Stimulated activated CD8-positive, alpha-beta memory T cell treated with anti-CD3 and anti-CD28 coated beads, Interleukin-7, amount 100 ng/mL, for 4 hours (primary cell): ENCODE measurements at regions not wholly inside any gene's neighbourhood (a gene's known extent, or its start where the extent isn't known, plus 50 kb on each side); places are given as distances from the start of the nearest gene placed in this dataset.
"Not testable (repeated sequence)": the region's sequence is repeated elsewhere in the genome, so short reads cannot be mapped to it uniquely, and the experiment has no call there.

Experiments
- DNase-seq, 2 donors: peaks; one replicate each; pipeline ENCODE4 v3.0.0-alpha.2; 2020; ENCODE audit warnings: low read depth in 2 of 2

- not testable (repeated sequence) for DNase-seq
Observed at GRCh38 chr13:86253497-86253896, 454.3 kb upstream of the SLITRK6 start.

DNA sequence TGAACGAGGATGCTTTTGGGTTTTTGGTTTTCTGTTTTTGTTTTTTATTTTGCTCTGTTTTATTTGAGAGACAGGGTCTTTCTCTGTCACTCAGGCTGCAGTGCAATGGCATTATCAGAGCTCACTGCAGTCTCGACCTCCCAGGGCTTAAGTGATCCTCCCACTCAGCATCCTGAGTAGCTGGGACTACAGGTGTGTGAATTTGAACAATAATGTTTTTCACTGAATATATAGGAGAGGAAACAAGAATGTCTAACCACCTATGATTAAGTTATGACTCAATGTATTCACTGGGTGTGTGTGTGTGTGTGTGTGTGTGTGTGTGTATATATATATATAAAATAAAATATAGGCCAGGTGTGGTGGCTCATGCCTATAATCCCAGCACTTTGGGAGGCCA lies 456.6 kb upstream of the SLITRK6 start:
- DNase-seq: not testable (repeated sequence)

DNA sequence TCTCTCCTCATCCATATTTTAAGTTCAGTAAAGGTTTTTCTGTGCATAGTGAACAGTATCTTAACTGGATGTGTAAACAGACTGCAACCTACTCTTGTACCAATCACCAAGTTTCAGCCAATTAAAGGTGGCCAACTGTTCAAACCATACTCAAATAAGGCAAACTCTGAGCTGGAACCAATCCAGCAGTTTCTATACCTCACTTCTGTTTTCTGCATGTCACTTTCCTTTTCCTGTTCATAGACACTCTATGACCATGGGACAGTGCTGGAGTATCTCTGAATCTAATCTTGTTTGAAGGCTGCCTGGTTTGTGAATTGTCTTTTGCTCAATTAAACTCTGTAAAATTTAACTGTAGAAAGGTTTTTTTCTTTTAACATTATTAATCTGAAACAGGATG lies 470.3 kb upstream of the SLITRK6 start:
- DNase-seq: no peak

DNA sequence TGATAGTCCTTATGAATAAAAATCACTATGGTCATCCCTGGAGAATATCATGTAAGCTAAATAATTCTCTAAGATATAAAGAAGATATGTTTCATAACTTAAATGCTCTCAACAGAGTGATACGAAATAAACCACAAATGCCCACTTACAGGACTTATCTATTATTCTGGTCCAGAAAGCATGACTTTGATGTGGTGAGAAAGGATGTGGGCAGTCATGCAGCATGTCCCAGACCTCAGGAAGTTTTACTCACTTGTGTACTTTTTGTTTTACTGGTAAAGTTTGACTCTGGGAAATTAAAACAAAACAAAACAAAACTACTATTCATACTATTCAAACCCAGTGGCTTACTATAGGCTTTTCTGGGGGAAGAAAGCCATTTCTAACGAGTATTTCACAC lies 483.2 kb upstream of the SLITRK6 start:
- no peak for DNase-seq

GRCh38 chr13:86283031-86283430 lies 483.8 kb upstream of the SLITRK6 start:
- no peak for DNase-seq

DNA sequence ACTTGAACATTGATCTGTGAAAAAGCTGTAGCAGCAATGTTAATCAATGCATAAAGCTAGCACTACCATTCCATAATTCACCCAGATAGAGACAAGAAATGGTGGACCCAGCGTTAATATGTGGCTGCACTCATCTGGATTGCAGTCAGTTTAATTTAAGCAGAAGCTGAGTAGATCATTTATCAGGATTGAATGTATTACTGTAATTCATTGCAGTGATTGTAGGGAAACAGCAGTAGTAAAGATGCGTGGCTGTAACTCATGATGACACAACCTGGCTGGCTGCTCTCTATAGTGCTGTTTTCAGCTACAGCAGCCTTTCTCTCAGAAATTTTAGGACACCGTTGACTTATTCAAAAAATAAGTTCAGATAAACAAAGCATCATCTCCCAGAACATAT lies 499.5 kb upstream of the SLITRK6 start:
- no peak for DNase-seq

DNA sequence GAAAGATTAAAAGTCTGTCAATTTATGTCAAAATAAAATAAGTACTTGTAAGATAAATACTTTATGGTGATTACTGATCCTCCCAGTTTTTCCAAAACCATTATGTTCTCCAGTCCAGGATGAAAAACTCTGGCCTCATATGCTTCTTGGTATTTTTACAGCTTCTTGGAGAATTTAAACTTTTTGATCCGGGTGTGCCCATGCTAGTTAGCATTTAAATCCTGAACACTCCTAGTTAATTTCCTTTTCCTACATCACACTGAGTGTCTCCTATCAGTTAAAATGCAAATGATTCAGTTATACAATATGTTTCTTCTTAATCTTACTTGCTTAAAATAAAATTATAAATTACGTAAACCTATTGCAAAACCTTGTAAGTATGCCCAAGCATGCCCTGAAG lies 499.9 kb upstream of the SLITRK6 start:
- DNase-seq: no peak

DNA sequence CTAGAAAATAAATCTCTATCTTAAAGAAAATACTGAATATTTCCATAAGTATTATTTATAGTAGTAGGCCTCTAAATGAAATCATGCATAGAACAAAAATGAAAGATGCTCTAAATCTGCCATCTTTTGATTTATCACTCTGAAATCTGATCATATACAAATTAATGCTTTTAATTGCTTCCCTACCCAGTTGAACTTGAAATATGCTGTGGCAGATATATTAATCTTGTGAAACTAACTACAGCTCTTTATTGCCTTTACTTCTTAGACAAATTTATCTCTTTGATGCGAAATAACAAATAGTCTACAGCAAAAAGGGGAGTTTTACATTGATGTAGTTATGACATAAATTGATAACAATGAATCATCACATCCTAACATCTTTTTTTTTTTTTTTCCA lies 510.7 kb upstream of the SLITRK6 start:
- DNase-seq: no peak

- no peak for DNase-seq
Observed at GRCh38 chr13:86313421-86313820, 514.2 kb upstream of the SLITRK6 start.

DNA sequence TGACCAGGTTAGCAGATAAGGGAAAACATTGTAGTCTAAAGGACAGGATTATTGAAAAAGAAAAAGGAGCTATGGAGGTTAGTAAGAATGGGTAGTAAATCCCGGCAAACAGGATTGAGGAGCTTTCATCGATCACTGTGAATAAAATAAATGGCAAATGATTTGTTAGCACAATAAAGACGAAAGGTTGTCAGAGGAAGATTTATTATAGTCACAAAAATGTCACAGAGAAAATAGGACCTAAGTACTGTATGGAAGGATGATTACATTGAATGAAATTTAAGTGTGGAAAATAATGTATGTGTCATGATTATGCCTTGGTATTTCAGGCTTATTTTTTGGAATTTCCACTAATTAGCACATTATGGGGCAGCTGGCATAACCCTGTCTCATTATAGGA lies 519.2 kb upstream of the SLITRK6 start:
- no peak for DNase-seq

DNA sequence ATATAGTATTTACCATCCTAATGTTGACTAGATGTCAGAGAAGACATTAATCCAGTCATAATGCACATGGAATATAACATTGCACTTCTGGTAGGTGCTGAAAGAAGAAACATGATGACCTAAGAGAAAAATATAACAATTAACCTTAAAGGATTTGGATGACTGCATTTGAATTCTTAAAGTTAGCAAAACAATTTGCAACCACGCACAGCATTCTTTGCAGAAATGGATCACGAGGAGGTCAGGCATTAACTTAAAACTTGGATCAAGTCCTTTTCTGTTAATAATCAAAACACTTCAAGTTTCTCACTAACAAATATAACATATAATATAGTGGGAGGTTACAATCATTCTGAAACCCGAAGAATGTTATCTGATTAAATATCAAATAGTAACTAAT lies 525.0 kb upstream of the SLITRK6 start:
- DNase-seq: no peak

- no peak for DNase-seq
Observed at GRCh38 chr13:86355301-86355700, 556.1 kb upstream of the SLITRK6 start.

GRCh38 chr13:86357106-86357505 lies 557.9 kb upstream of the SLITRK6 start:
- no peak for DNase-seq

DNA sequence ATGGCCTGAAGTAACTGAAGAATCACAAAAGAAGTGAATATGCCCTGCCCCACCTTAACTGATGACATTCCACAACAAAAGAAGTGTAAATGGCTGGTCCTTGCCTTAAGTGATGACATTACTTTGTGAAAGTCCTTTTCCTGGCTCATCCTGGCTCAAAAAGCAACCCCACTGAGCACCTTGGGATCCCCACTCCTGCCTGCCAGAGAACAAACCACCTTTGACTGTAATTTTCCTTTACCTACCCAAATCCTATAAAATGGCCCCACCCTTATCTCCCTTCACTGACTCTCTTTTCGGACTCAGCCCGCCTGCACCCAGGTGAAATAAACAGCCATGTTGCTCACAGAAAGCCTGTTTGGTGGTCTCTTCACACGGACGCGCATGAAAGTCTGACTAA lies 564.5 kb upstream of the SLITRK6 start:
- DNase-seq: not testable (repeated sequence)

GRCh38 chr13:86368924-86369323 lies 569.7 kb upstream of the SLITRK6 start:
- no peak for DNase-seq

GRCh38 chr13:86377451-86377850 lies 578.2 kb upstream of the SLITRK6 start:
- no peak for DNase-seq

DNA sequence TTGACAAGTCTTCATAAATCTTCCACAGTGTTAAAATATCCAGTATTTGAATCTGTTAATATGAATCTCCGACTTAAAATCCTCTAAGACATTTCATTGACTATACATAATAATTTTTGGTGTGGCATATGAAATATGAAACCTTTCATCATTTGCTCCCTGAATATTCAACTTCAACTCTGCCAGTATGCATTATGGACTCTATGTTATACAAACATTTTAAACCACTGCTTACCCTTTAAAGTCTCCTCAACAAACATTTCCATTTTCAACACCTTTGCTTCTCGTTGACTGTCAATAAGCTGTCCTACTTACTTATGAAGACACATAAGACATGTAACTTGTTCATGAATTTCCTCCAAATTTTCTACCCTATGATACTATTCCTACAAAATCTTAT lies 579.4 kb upstream of the SLITRK6 start:
- DNase-seq: no peak

DNA sequence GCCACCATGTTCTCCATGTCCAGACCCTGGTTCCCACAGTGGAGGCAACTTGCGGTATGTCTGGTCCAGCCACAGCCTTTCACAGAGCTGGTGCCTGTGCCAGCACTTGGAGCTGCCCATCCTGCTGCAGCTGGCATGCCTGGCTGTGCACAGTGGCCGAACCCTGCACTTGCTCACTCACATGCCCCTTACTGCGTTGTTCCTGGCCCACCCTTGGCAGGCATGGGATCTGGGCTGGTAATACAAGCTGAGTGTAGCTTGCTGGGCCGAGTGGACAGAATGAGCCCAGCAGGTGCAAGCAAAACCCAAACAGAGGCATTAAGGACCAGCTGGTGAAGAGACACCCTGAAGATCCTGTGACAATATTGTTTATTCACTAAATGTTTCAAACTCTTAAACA lies 583.9 kb upstream of the SLITRK6 start:
- no peak for DNase-seq

DNA sequence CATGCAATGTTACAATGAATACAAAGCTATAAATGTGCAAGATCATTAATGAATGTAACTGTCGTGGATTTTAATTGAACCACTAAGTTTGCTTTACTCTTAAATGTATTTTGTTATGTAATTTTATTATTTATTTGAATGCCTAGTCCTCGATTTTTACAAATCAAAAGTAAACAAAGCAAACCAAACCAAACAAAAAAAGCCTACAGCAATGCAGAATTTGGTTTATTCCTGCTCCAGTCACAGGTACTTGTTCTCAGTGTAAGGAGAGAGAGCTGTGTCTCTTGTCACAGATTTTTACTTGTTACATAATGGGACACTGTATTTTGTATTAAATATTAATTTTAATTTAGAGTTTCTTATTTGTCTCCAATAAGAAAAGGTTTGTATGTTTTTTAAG lies 584.3 kb upstream of the SLITRK6 start:
- no peak for DNase-seq

DNA sequence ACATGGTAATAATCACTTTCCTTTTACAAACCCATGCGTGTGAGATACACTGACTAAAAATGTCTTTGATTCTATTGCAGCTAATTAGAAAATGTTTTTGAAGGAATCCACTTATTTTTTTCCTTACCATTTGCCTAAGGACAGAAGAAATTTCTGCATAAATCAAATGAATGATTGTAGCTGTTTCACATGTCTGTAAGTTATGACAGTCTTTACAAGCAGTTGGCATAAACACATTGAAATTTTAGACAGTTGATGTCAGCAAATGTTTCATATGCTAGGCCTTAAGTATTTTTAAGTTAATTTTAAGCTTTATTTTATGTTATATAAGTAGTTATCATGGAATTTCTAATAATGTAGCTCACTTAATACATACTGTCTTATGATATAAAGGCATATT lies 598.4 kb upstream of the SLITRK6 start:
- DNase-seq: no peak

DNA sequence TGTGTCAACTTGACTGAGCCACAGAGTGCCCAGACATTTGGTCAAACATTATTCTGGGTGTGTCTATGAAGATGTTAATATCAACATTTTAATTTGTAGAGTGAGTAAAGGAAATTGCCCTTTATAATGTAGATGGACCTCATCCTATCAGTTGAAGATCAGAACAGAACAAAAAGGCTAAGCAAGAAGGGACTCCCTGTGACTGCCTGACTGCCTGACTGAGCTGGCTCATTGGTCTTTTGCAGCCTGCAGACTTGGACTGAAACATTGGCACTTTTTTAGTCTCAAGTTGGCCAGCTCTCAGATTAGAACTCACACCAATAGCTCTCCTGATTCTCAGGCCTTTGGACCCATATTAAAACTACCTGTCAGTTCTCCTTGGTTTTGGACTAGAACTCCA lies 600.4 kb upstream of the SLITRK6 start:
- DNase-seq: no peak

DNA sequence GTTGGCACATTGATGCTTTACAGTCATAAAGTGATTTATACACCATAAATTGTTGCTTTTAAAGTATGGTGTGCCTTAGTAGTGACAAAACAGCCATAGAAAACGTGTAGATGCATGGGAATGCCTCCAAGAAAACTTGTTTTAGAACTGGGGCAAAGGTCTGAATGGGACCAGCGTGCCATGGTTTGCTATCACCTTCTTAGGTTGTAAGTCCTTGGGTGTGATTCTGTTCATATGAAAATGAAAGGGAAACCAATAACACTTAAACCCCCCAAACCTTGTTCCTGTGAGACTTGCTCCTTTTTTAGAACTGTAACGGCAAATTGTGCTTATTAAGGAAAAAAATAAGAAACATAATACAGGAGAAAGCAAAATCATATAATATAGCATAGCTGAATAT lies 603.3 kb upstream of the SLITRK6 start:
- no peak for DNase-seq

GRCh38 chr13:86403181-86403580 lies 604.0 kb upstream of the SLITRK6 start:
- no peak for DNase-seq

DNA sequence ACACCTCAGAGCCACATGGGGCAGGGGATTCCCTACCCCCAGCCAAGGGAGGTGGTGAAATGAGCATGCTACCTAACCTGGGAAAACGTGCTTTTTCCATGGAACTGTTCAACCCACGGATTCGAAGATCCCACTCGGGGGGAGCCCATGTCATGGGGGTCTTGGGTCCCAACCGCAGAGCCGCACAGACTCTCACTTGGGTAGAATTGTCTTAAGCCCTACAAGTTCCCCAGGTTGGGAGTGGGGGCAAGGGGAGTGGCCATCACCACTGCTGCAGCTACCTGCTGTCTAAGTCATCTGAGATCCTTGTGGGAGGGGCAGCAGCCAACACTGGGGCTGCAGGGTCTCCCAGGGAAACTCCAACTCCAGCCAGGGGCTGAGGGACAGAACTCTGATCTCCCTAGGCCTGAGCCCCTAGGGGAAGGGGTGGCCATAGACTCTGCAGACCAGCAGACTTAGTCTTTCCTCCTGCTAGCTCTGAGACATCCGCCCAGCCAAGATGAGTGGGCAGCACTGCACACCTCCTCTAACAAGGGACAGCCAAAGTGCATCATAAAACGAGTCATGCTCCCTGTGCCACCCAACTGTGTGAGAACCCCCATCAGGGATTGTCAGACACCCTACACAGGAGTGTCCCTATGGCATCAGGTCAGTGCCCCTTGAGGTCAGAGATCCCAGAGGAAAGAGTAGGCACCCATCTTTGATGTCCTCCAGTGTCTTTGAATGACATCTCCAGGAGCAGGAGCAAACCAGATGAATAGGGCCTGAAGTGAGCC lies 610.4 kb upstream of the SLITRK6 start:
- no peak for DNase-seq
